SH-SY5Y (cell line): ENCODE measurements at regions not wholly inside any gene's neighbourhood (a gene's known extent, or its start where the extent isn't known, plus 50 kb on each side); places are given as distances from the start of the nearest gene placed in this dataset.

ENCODE experiments used
- GATA2 ChIP-seq: IDR thresholded peaks from 2 replicates; pipeline ENCODE4 v1.6.1; 2011; ENCODE audit warnings: mild to moderate bottlenecking, low read depth, low read length
- GATA3 ChIP-seq: IDR thresholded peaks from 2 replicates; pipeline ENCODE4 v1.6.1; 2011; ENCODE audit warnings: low read depth, mild to moderate bottlenecking, low read length, moderate library complexity

- TF ChIP-seq GATA2, result no peak
- no peak for TF ChIP-seq GATA3
Measured at GRCh38 chr3:16059081-16059537, 115.4 kb upstream of the GALNT15 start.
